A673 (cell line): ENCODE measurements at regions not wholly inside any gene's neighbourhood (a gene's known extent, or its start where the extent isn't known, plus 50 kb on each side); places are given as distances from the start of the nearest gene placed in this dataset.
A peak's percentile ranks its signal among the peaks of the same experiment; 100 is the strongest.

ENCODE experiments used
- BruUV-seq: library from RNA; stranded (reverse); fragments of 400-500 nt; replicated peaks from 2 replicates; lab custom pipeline; 2021; lab: Mats Ljungman, UMichigan
- CTCF ChIA-PET: fragments of 300-600 bp; sonication (Branson Sonifier 250); formaldehyde crosslinking; loops from one replicate; lab custom pipeline; 2022; ENCODE audit warnings: antibody characterized with exemption; lab: Charles Lee
- POLR2A ChIA-PET: fragments of 300-600 bp; sonication (Branson Sonifier 250); formaldehyde crosslinking; loops from one replicate; lab custom pipeline; 2022; ENCODE audit warnings: antibody characterized with exemption; ENCODE audit not compliant: low non-redundant PET; lab: Charles Lee
- DNase-seq: peaks from one replicate; pipeline ENCODE4 v3.0.0-alpha.2; 2015; ENCODE audit warnings: low spot score
- H3K27ac ChIP-seq: fragments of 200-600 bp; sonication (generic); 2 replicates; pipeline ENCODE4 v1.5.1; 2016; ENCODE audit warnings: mixed run types, low read depth, mild to moderate bottlenecking, mixed read lengths, antibody characterized with exemption, low read length; ENCODE audit not compliant: poor library complexity, severe bottlenecking
- H3K27me3 ChIP-seq: fragments of 200-600 bp; sonication (generic); replicated peaks from 2 replicates; pipeline ENCODE4 v1.6.1; 2017; ENCODE audit warnings: mixed run types, low read depth, mild to moderate bottlenecking, mixed read lengths, antibody characterized with exemption, low read length; ENCODE audit not compliant: insufficient read depth, poor library complexity
- H3K36me3 ChIP-seq: fragments of 200-600 bp; sonication (generic); 2 replicates; pipeline ENCODE4 v1.6.1; 2016; ENCODE audit warnings: mixed run types, mild to moderate bottlenecking, mixed read lengths, antibody characterized with exemption, low read length; ENCODE audit not compliant: insufficient read depth, poor library complexity, severe bottlenecking
- H3K4me1 ChIP-seq: fragments of 200-600 bp; sonication (generic); 2 replicates; pipeline ENCODE4 v1.6.1; 2017; ENCODE audit warnings: mixed run types, mild to moderate bottlenecking, mixed read lengths, antibody characterized with exemption, low read length; ENCODE audit not compliant: insufficient read depth, poor library complexity, severe bottlenecking
- H3K4me3 ChIP-seq: fragments of 200-600 bp; sonication (generic); 2 replicates; pipeline ENCODE4 v1.5.1; 2016; ENCODE audit warnings: low read depth, mixed run types, mild to moderate bottlenecking, mixed read lengths, low read length; ENCODE audit not compliant: poor library complexity, severe bottlenecking
- H3K9me3 ChIP-seq: fragments of 200-600 bp; sonication (generic); 2 replicates; pipeline ENCODE4 v1.6.1; 2016; ENCODE audit warnings: mixed run types, low read depth, mild to moderate bottlenecking, mixed read lengths, antibody characterized with exemption, low read length; ENCODE audit not compliant: poor library complexity, severe bottlenecking
- EZH2 ChIP-seq: fragments of 200-600 bp; sonication (generic); IDR thresholded peaks from 2 replicates; pipeline ENCODE4 v1.6.1; 2017; ENCODE audit warnings: borderline replicate concordance, low read depth, mild to moderate bottlenecking, mixed read lengths, antibody characterized with exemption, low read length; ENCODE audit not compliant: poor library complexity, severe bottlenecking
- intact Hi-C: fragments of 100-400 bp; cut with micrococcal nuclease; formaldehyde crosslinking; loops from one replicate; pipeline ENCODE4 v1.10.0; 2022; ENCODE audit not compliant: unreplicated experiment
- TF ChIP-seq, protein P1 (sequence below): fragments of 300-800, 200-600 bp; sonication (generic); conservative IDR thresholded peaks from 2 replicates; pipeline ENCODE4 v1.5.1; 2017; ENCODE audit warnings: low read depth, mild to moderate bottlenecking, antibody characterized with exemption, low read length, moderate library complexity, mixed read lengths

DNA sequence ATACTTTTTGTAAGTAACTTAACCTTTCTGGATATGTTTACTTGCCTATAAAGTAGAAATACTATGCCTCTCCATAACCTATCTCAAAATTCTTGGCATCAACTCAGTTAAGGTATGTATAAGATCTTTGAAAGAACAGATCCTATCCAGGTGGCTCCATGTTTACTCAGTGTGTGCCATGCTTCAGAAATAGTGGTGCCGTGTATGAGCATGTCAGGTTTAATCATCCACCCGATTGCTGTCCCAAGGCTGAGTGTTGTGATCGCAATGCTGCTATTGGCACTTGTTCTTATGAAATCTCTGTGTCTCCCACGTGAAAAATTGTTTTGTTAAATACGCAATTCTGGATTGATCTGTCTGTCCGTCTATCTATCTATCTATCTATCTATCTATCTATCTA is 85.9 kb upstream of the SNX19 start:
- no TSS peak for BruUV-seq
- Histone ChIP-seq H3K9me3 (no peaks in the 10 kb centered on the region), H3K27me3 (peaks cover 14% of the 10 kb centered on the region), H3K27ac (no peak overlapping the region), H3K4me3 (no peak overlapping the region), H3K36me3 (no peaks in the 10 kb centered on the region), H3K4me1 (no peaks in the 10 kb centered on the region)
- no peak for DNase-seq
- TF ChIP-seq, protein P1, sequence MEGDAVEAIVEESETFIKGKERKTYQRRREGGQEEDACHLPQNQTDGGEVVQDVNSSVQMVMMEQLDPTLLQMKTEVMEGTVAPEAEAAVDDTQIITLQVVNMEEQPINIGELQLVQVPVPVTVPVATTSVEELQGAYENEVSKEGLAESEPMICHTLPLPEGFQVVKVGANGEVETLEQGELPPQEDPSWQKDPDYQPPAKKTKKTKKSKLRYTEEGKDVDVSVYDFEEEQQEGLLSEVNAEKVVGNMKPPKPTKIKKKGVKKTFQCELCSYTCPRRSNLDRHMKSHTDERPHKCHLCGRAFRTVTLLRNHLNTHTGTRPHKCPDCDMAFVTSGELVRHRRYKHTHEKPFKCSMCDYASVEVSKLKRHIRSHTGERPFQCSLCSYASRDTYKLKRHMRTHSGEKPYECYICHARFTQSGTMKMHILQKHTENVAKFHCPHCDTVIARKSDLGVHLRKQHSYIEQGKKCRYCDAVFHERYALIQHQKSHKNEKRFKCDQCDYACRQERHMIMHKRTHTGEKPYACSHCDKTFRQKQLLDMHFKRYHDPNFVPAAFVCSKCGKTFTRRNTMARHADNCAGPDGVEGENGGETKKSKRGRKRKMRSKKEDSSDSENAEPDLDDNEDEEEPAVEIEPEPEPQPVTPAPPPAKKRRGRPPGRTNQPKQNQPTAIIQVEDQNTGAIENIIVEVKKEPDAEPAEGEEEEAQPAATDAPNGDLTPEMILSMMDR: no peak
- TF ChIP-seq EZH2: no peak
- intact Hi-C loops: no loop called here
- POLR2A ChIA-PET: no interaction called here
- CTCF ChIA-PET: no interaction called here

DNA sequence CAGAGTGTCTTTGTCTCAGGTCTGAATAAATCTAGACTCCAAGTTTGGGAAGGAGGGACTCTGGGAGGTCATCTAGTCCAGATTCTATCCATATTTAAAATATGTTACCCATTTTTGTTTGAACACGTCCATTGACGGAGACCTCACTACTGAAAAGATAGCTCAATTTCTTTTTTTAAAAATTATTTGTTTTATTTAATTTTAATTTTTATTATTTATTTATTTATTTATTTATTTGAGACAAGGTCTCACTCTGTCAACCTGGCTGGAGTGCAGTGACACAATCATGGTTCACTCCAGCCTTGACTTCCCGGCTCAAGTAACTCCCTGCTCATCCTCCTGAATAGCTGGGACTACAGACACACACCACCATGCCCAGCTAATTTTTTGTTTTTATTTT is 89.5 kb upstream of the SNX19 start:
- no TSS peak for BruUV-seq
- intact Hi-C loops: no loop called here

DNA sequence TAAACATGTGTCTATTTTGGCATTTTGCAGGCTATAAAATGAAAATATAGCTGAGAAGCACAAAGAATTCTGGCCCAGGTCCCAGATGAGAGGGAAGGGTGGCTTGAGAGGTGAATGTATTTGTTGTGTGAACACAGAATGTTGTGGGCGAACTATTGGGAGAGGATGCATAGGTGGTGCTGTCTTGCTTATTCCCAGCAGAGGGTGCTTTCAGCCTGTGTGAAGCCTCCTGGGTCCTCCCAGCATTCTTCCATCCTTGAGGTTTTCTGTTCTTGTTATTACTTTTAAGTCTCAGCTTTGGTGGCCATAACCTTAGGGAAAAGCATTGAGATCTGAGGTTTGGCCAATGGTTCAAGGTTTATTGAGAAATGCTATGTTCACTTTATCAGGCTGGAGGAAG is 108.7 kb upstream of the SNX19 start:
- Histone ChIP-seq H3K27ac (no peak overlapping the region), H3K4me1 (no peaks in the 10 kb centered on the region), H3K9me3 (no peaks in the 10 kb centered on the region), H3K4me3 (no peak overlapping the region), H3K36me3 (no peaks in the 10 kb centered on the region), H3K27me3 (peaks cover 32% of the 10 kb centered on the region)
- peak; percentile 12 for DNase-seq
- TF ChIP-seq, protein P1: peak; percentile 44
- TF ChIP-seq EZH2: no peak
- POLR2A ChIA-PET: no interaction called here
- no TSS peak for BruUV-seq
- CTCF ChIA-PET: no interaction called here
- intact Hi-C loops: no loop called here

More for the DNA sequence above, 89.5 kb upstream of the SNX19 start:
- no peaks in the 10 kb centered on the region for H3K4me1 ChIP-seq
- H3K27me3 ChIP-seq: peaks cover 37% of the 10 kb centered on the region
- no peaks in the 10 kb centered on the region for H3K36me3 ChIP-seq
- H3K4me3 ChIP-seq: no peak overlapping the region
- ChIA-PET POLR2A (interaction anchor here (0.6 kb wide), 1 partner anchor 385 kb away, joined by 4 read pairs; no protein-coding TSS in a partner anchor), CTCF (no interaction called here)
- TF ChIP-seq, protein P1: no peak
- no peak for TF ChIP-seq EZH2
- no peak overlapping the region for H3K27ac ChIP-seq
- no peaks in the 10 kb centered on the region for H3K9me3 ChIP-seq
- DNase-seq: no peak
